ENCODE measurements at regions not wholly inside any gene's neighbourhood (a gene's known extent, or its start where the extent isn't known, plus 50 kb on each side); places are given as distances from the start of the nearest gene placed in this dataset.

DNA sequence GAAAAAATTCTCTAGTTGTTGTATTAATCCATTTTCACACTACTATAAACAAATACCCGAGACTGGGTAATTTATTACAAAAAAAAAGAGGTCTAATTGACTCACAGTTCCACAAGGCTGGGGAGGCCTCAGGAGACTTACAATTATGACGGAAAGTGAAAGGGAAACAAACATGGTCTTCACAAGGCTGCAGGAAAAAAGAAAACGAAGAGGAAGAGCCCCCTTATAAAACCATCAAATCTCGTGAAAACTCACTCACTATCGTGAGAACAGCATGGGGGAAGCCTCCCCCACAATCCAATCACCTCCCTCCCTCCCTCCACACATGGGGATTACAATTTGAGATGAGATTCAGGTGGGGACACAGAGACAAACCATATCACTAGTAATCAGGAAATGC, 61.7 kb upstream of the SPTBN1 start:
- no peak for DNase-seq (ENCODE audit: low spot score)
- Mint-ChIP-seq H3K9me3 (ENCODE audit: low read depth) (peaks cover 5% of the 10 kb centered on the region), H3K27ac (ENCODE audit: unreplicated experiment) (no peak overlapping the region), H3K36me3 (ENCODE audit: low read depth) (no peaks in the 10 kb centered on the region), H3K27me3 (ENCODE audit: low read depth) (no peaks in the 10 kb centered on the region), H3K4me3 (ENCODE audit: unreplicated experiment) (no peak overlapping the region), H3K4me1 (ENCODE audit: low read depth) (peaks cover 5% of the 10 kb centered on the region)
- no peak for TF ChIP-seq CTCF (IDR thresholded peaks at IDR 0.05)

DNA sequence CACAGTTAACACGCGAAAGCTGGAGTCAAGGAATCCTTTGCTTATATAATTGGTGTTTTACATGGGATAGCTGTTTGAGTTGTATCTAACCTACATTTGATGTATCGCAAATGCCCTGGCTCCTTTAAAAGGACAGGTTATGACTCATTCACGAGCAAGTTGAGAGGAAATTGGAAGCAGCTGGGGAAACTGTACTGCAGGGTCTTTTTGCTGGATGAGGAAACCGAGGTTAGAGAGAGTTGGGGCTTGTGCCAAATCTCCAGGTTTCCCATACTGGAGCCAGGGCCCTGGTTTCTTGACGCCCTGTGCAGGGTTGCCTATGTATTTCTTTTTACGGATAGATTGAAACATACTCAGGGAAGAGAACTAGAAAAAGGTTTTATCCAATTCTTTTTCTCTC, 60.0 kb upstream of the SPTBN1 start:
- no peak for TF ChIP-seq CTCF (IDR thresholded peaks at IDR 0.05)
- Mint-ChIP-seq H3K9me3 (ENCODE audit: low read depth) (peaks cover 5% of the 10 kb centered on the region), H3K4me3 (ENCODE audit: unreplicated experiment) (no peak overlapping the region), H3K27ac (ENCODE audit: unreplicated experiment) (no peak overlapping the region), H3K36me3 (ENCODE audit: low read depth) (no peaks in the 10 kb centered on the region), H3K27me3 (ENCODE audit: low read depth) (no peaks in the 10 kb centered on the region), H3K4me1 (ENCODE audit: low read depth) (peaks cover 5% of the 10 kb centered on the region)
- no peak for DNase-seq (ENCODE audit: low spot score)

GRCh38 chr2:54396798-54397197, 59.3 kb upstream of the SPTBN1 start:
- peaks cover 11% of the 10 kb centered on the region for H3K4me1 Mint-ChIP-seq (ENCODE audit: low read depth)
- TF ChIP-seq CTCF (IDR thresholded peaks at IDR 0.05), result no peak
- peaks cover 5% of the 10 kb centered on the region for H3K9me3 Mint-ChIP-seq (ENCODE audit: low read depth)
- no peaks in the 10 kb centered on the region for H3K36me3 Mint-ChIP-seq (ENCODE audit: low read depth)
- H3K4me3 Mint-ChIP-seq (ENCODE audit: unreplicated experiment), result no peak overlapping the region
- no peaks in the 10 kb centered on the region for H3K27me3 Mint-ChIP-seq (ENCODE audit: low read depth)
- no peak for DNase-seq (ENCODE audit: low spot score)
- H3K27ac Mint-ChIP-seq (ENCODE audit: unreplicated experiment), result no peak overlapping the region

DNA sequence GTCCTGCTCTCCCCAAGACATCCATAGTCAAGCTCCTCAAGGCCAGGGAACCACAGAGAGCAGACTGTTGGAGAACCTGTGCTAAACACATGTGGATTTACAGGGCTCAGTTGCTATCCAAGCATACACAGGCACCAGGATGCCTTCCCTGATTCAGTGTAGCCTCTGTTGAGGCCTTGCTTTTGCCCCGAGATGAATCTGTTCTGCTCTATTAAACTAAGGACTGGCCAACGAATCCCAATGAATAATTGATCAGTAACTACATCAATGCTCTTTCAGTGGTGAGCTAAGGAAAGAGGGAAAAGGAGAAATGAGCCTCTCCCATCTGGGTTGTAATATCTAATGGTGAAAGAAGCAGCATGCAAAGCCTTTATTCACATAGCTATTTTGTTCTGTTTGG, 58.7 kb upstream of the SPTBN1 start:
- Mint-ChIP-seq H3K9me3 (ENCODE audit: low read depth) (peaks cover 5% of the 10 kb centered on the region), H3K4me1 (ENCODE audit: low read depth) (peaks cover 17% of the 10 kb centered on the region), H3K27ac (ENCODE audit: unreplicated experiment) (no peak overlapping the region), H3K27me3 (ENCODE audit: low read depth) (no peaks in the 10 kb centered on the region), H3K36me3 (ENCODE audit: low read depth) (no peaks in the 10 kb centered on the region), H3K4me3 (ENCODE audit: unreplicated experiment) (no peak overlapping the region)
- no peak for TF ChIP-seq CTCF (IDR thresholded peaks at IDR 0.05)
- DNase-seq (ENCODE audit: low spot score), result no peak

DNA sequence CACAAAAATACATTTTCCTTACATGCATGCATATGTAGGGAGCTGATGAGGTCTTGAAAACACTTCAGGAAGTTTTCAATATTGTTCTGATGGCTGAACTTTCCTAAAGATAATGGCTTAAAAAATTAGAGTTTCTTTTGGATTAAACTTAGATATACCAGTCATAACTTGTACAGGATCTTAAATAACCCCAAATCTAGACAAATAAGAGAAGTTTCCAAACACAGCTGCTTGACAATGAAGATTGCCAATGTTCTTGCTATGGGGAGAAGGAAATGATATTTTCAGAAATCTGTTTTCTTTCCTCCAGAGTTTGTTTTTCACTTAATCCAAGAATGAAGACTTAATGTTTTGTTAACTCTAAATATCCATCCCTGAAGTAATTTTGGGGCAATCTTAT, 54.6 kb upstream of the SPTBN1 start:
- Mint-ChIP-seq H3K9me3 (ENCODE audit: low read depth) (no peaks in the 10 kb centered on the region), H3K4me3 (ENCODE audit: unreplicated experiment) (no peak overlapping the region), H3K4me1 (ENCODE audit: low read depth) (peaks cover 23% of the 10 kb centered on the region), H3K27ac (ENCODE audit: unreplicated experiment) (no peak overlapping the region), H3K36me3 (ENCODE audit: low read depth) (no peaks in the 10 kb centered on the region), H3K27me3 (ENCODE audit: low read depth) (no peaks in the 10 kb centered on the region)
- TF ChIP-seq CTCF (IDR thresholded peaks at IDR 0.05), result no peak
- no peak for DNase-seq (ENCODE audit: low spot score)
